ENCODE measurements at regions not wholly inside any gene's neighbourhood (a gene's known extent, or its start where the extent isn't known, plus 50 kb on each side); places are given as distances from the start of the nearest gene placed in this dataset.

DNA sequence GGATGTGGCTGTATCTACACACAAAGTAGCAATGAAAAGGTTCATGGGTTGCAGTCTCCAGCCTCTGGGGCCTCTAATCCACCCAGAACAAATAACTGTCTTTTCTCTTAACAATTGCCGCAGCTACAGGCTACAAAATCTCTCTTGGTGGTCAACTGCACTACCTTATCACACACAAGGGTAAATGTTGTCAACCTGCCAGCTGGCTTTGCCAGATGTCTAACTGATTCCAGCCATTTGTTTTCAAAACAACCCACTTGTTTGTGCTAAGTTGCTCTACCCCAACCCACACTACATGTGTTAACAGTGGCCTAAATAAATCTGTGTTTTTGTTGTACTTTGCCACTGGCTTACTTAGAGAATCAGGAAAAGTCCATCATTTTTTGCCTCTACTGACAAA is 447.3 kb downstream of the TAFA4 start:
- Histone ChIP-seq H3K36me3 (no peaks in the 10 kb centered on the region), H3K27ac (no peak overlapping the region), H3K9me3 (no peaks in the 10 kb centered on the region), H3K4me3 (no peak overlapping the region), H3K9ac (ENCODE audit: low read depth in 2 of 2, low read length in 2 of 2) (no peak overlapping the region), H3K27me3 (no peaks in the 10 kb centered on the region), H3K4me1 (no peaks in the 10 kb centered on the region)
- DNase-seq = no peak
- intact Hi-C loops (cut with DNase I) = no loop called here
- TF ChIP-seq, protein P1, sequence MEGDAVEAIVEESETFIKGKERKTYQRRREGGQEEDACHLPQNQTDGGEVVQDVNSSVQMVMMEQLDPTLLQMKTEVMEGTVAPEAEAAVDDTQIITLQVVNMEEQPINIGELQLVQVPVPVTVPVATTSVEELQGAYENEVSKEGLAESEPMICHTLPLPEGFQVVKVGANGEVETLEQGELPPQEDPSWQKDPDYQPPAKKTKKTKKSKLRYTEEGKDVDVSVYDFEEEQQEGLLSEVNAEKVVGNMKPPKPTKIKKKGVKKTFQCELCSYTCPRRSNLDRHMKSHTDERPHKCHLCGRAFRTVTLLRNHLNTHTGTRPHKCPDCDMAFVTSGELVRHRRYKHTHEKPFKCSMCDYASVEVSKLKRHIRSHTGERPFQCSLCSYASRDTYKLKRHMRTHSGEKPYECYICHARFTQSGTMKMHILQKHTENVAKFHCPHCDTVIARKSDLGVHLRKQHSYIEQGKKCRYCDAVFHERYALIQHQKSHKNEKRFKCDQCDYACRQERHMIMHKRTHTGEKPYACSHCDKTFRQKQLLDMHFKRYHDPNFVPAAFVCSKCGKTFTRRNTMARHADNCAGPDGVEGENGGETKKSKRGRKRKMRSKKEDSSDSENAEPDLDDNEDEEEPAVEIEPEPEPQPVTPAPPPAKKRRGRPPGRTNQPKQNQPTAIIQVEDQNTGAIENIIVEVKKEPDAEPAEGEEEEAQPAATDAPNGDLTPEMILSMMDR (IDR thresholded peaks at IDR 0.05) = no peak

DNA sequence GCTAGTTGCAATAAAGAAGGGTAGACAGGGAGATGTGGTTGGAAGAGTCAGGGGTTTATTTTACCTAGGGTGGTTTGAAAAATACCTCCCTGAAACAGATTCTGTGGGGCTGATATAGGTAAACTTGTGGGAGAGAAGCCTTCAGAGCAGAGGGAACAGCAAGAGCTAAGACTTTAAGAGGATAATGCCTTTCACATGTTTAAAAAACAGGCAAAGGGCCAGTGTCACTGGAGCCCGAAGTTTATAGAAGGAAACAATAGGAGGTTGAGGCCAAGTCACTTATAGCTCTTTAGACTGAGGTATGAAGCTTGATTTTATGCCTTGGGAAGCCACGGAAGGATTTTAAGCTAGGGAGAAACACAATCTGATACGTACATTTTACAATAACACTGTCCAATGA is 448.7 kb downstream of the TAFA4 start:
- intact Hi-C loops (cut with DNase I) = no loop called here

DNA sequence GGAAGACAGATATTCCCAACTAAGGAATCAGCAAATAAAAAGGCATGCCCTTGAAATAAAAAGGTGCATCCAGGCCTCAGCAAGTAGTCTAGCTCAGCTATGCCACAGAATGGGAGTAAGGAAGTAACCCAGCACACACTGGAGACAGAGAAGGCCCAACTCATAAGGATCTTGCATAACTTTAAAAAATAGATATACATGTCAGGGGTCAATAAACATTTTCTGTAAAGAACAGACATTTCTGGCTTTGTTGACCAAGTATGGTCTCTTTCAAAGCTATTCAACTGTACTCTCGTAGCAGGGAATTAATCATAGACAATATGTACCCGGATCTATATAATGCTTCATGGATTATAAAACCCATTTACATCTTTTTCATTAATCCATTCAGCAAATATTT is 449.3 kb downstream of the TAFA4 start:
- no peaks in the 10 kb centered on the region for H3K36me3 ChIP-seq
- no peak for DNase-seq
- H3K4me3 ChIP-seq = no peak overlapping the region
- H3K4me1 ChIP-seq = no peaks in the 10 kb centered on the region
- H3K9me3 ChIP-seq = no peaks in the 10 kb centered on the region
- H3K27ac ChIP-seq = no peak overlapping the region
- no peak overlapping the region for H3K9ac ChIP-seq (ENCODE audit: low read depth in 2 of 2, low read length in 2 of 2)
- intact Hi-C loops (cut with DNase I) = no loop called here
- no peaks in the 10 kb centered on the region for H3K27me3 ChIP-seq
- TF ChIP-seq, protein P1 (IDR thresholded peaks at IDR 0.05) = no peak

More for the DNA sequence above, 448.7 kb downstream of the TAFA4 start:
- Histone ChIP-seq H3K36me3 (no peaks in the 10 kb centered on the region), H3K4me3 (no peak overlapping the region), H3K9ac (ENCODE audit: low read depth in 2 of 2, low read length in 2 of 2) (no peak overlapping the region), H3K27me3 (no peaks in the 10 kb centered on the region), H3K4me1 (no peaks in the 10 kb centered on the region), H3K9me3 (no peaks in the 10 kb centered on the region), H3K27ac (no peak overlapping the region)
- DNase-seq = no peak
- TF ChIP-seq, protein P1 (IDR thresholded peaks at IDR 0.05) = no peak

DNA sequence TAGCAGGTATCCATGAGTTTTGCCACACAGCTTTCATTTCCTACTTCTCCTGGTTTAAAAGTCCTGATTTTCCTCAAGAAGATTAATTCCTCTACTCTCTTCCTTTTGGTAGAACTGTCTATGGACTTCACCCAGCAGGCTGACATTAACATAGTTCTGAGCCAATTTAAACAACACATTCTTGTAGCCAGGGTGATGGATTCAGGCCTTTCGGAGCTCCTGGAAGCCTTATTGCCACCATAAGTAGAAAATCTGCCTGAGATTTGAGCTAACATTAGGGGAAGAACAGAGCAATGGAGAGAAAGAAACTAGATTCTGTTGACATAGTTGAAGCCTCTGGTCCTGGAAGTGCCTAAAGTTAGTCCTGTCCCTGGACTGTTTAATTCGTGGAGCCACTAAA is 449.8 kb downstream of the TAFA4 start:
- Histone ChIP-seq H3K27me3 (no peaks in the 10 kb centered on the region), H3K9me3 (no peaks in the 10 kb centered on the region), H3K4me1 (no peaks in the 10 kb centered on the region), H3K9ac (ENCODE audit: low read depth in 2 of 2, low read length in 2 of 2) (no peak overlapping the region), H3K4me3 (no peak overlapping the region), H3K36me3 (no peaks in the 10 kb centered on the region), H3K27ac (no peak overlapping the region)
- intact Hi-C loops (cut with DNase I) = no loop called here
- DNase-seq = no peak
- TF ChIP-seq, protein P1 (IDR thresholded peaks at IDR 0.05) = no peak

DNA sequence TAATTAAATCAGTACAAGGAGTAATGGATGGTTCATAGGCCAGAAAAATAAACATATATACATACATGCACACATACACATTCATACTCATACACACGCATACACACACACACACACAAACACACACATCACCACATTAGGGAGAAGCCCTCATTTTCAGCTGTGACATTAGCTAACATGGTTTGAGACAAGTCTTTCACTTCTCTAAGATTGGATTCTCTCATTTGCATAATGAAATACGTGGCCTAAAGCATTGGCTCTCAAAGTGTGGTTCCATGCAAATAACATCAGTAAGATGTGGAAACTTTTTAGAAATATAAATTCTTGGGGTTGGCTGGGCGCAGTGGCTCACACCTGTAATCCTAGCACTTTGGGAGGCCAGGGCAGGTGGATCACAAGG is 452.6 kb downstream of the TAFA4 start:
- Histone ChIP-seq H3K4me3 (no peak overlapping the region), H3K36me3 (no peaks in the 10 kb centered on the region), H3K4me1 (no peaks in the 10 kb centered on the region), H3K9me3 (no peaks in the 10 kb centered on the region), H3K27me3 (no peaks in the 10 kb centered on the region), H3K27ac (no peak overlapping the region), H3K9ac (ENCODE audit: low read depth in 2 of 2, low read length in 2 of 2) (no peak overlapping the region)
- TF ChIP-seq, protein P1 (IDR thresholded peaks at IDR 0.05) = no peak
- intact Hi-C loops (cut with DNase I) = no loop called here
- no peak for DNase-seq

Measured in colonic mucosa (tissue), 4 donors.